K562 (cell line): ENCODE measurements at regions not wholly inside any gene's neighbourhood (a gene's known extent, or its start where the extent isn't known, plus 50 kb on each side); places are given as distances from the start of the nearest gene placed in this dataset.

Experiments
- ATAC-seq: fragments of 200-7000 bp; cut with Tn5 transposase; 3 replicates; pipeline ENCODE4 v1.9.1; 2020; ENCODE audit warnings: moderate library complexity
- BruUV-seq: library from RNA; stranded (reverse); fragments of 400-500 nt; replicated peaks from 2 replicates; lab custom pipeline; 2021; lab: Mats Ljungman, UMichigan
- CTCF ChIA-PET: fragments of 300-600 bp; formaldehyde crosslinking; extraction: SDS; loops from one replicate; lab custom pipeline; 2021; ENCODE audit warnings: low intra/inter-chr PET ratio; lab: Yijun Ruan, JAX
- POLR2A ChIA-PET: fragments of 300-600, 350-650 bp; sonication (Branson Sonifier 250); formaldehyde crosslinking; extraction: SDS; loops from one replicate; lab custom pipeline; 2021; ENCODE audit warnings: antibody characterized with exemption, inconsistent platforms; lab: Yijun Ruan, JAX
- DNase-seq, 4 experiments: peaks; one replicate each; pipeline versions ENCODE4 v3.0.0 to v3.0.0-alpha.2; 2011 to 2018; ENCODE audit warnings: low spot score in 3 of 4, mixed read lengths in 3 of 4; ENCODE audit errors: extremely low read depth in 1 of 4
- FAIRE-seq: peaks from 2 replicates; lab custom pipeline; 2011; peaks lifted over from hg19 to GRCh38; lab: Jason Lieb, UNC
- H2AFZ ChIP-seq: 2 replicates; pipeline ENCODE4 v1.6.0; 2011; ENCODE audit warnings: low read depth, low read length, control low read depth, inconsistent platforms
- H3K27ac ChIP-seq: fragments of 200-600 bp; 3 replicates; pipeline ENCODE4 v1.8.0; 2011; ENCODE audit warnings: low read depth, mild to moderate bottlenecking, control low read depth, inconsistent platforms, low read length, moderate library complexity, mixed read lengths; ENCODE audit errors: extremely low read depth
- H3K27me3 ChIP-seq, 2 experiments: fragments of 300-600 bp in 1 of 2; 2 replicates in 1 of 2; 3 replicates in 1 of 2; pipeline versions ENCODE4 v1.6.0 to v1.8.0; 2011; ENCODE audit warnings: inconsistent platforms in 2 of 2, low read length in 2 of 2, mild to moderate bottlenecking in 1 of 2, mixed read lengths in 1 of 2, moderate library complexity in 1 of 2; ENCODE audit not compliant: control insufficient read depth in 2 of 2, insufficient read depth in 2 of 2
- H3K36me3 ChIP-seq: fragments of 300-600 bp; 3 replicates; pipeline ENCODE4 v1.8.0; 2011; ENCODE audit warnings: mild to moderate bottlenecking, low read length, inconsistent platforms; ENCODE audit not compliant: control insufficient read depth, insufficient read depth
- H3K4me1 ChIP-seq, 2 experiments: fragments of 200-600 bp in 1 of 2; replicated peaks in 1 of 2; 2 replicates in 1 of 2; 3 replicates in 1 of 2; pipeline versions ENCODE4 v1.5.1 to v1.8.0; 2011; ENCODE audit warnings: inconsistent platforms in 2 of 2, low read length in 2 of 2, mild to moderate bottlenecking in 1 of 2, mixed read lengths in 1 of 2, moderate library complexity in 1 of 2; ENCODE audit not compliant: control insufficient read depth in 2 of 2, insufficient read depth in 2 of 2
- H3K4me2 ChIP-seq: 2 replicates; pipeline ENCODE4 v1.6.1; 2011; ENCODE audit warnings: low read length, control low read depth, inconsistent platforms, mixed read lengths; ENCODE audit not compliant: insufficient read depth
- H3K4me3 ChIP-seq: fragments of 200-600 bp; sonication (generic), shearing (Covaris generic); 2 replicates; pipeline ENCODE4 v1.5.1; 2016; ENCODE audit warnings: control low read depth, inconsistent platforms
- H3K79me2 ChIP-seq: fragments of 200-600 bp; 3 replicates; pipeline ENCODE4 v1.8.0; 2011; ENCODE audit warnings: low read length, inconsistent platforms; ENCODE audit not compliant: control insufficient read depth, insufficient read depth
- H3K9ac ChIP-seq, 2 experiments: 2 replicates each; pipeline versions ENCODE4 v1.6.0 to v1.6.1; 2011; ENCODE audit warnings: low read depth in 2 of 2, low read length in 2 of 2, control low read depth in 1 of 2, inconsistent platforms in 1 of 2, mild to moderate bottlenecking in 1 of 2, mixed read lengths in 1 of 2; ENCODE audit not compliant: insufficient read depth in 1 of 2
- H3K9me1 ChIP-seq: one replicate; pipeline ENCODE4 v1.6.0; 2011; ENCODE audit warnings: inconsistent platforms, mild to moderate bottlenecking, low read length, moderate library complexity; ENCODE audit not compliant: control insufficient read depth, insufficient read depth
- H3K9me3 ChIP-seq: replicated peaks from 2 replicates; pipeline ENCODE4 v1.5.1; 2011; ENCODE audit warnings: low read depth, low read length, inconsistent platforms; ENCODE audit not compliant: control insufficient read depth, insufficient read depth
- H4K20me1 ChIP-seq: replicated peaks from 2 replicates; pipeline ENCODE4 v1.6.1; 2011; ENCODE audit warnings: low read length, inconsistent platforms, mixed read lengths; ENCODE audit not compliant: control insufficient read depth, insufficient read depth
- ASH1L ChIP-seq: fragments of 450-650 bp; IDR thresholded peaks from 2 replicates; pipeline ENCODE4 v1.6.1; 2018; ENCODE audit warnings: borderline replicate concordance, mild to moderate bottlenecking, low read depth; ENCODE audit not compliant: partially characterized antibody
- CHCHD3 ChIP-seq: fragments of 250-450 bp; sonication (Bioruptor Pico); IDR thresholded peaks from 2 replicates; pipeline ENCODE4 v2.1.2; 2022; ENCODE audit warnings: mild to moderate bottlenecking
- CHD4 ChIP-seq: fragments of 200-600 bp; sonication (generic); IDR thresholded peaks from 3 replicates; pipeline ENCODE4 v1.6.1; 2012; ENCODE audit warnings: low read depth, mild to moderate bottlenecking, mixed read lengths, low read length, inconsistent platforms; ENCODE audit not compliant: insufficient read depth, insufficient replicate concordance, poor library complexity, severe bottlenecking
- E2F8 ChIP-seq: fragments of 450-650 bp; IDR thresholded peaks from 2 replicates; pipeline ENCODE4 v1.7.1; 2018; ENCODE audit warnings: mild to moderate bottlenecking, low read depth; ENCODE audit not compliant: partially characterized antibody
- ELF1 ChIP-seq: fragments of 200-800 bp; sonication (Bioruptor generic); IDR thresholded peaks from 2 replicates; pipeline ENCODE4 v1.6.1; 2016; ENCODE audit warnings: missing genetic modification characterization, missing compliant biosample characterization
- ELK3 ChIP-seq: fragments of 450-650 bp; formaldehyde crosslinking; IDR thresholded peaks from 2 replicates; pipeline ENCODE4 v1.4.0; 2020; ENCODE audit warnings: mild to moderate bottlenecking
- FOXO4 ChIP-seq: fragments of 450-650 bp; formaldehyde crosslinking; IDR thresholded peaks from 2 replicates; pipeline ENCODE4 v1.4.0; 2020; ENCODE audit warnings: mild to moderate bottlenecking, moderate library complexity
- HMG20B ChIP-seq: fragments of 250-450 bp; sonication (Bioruptor Pico); IDR thresholded peaks from 2 replicates; pipeline ENCODE4 v1.5.0; 2021; ENCODE audit warnings: mild to moderate bottlenecking
- MAFG ChIP-seq: fragments of 450-650 bp; conservative IDR thresholded peaks from 2 replicates; pipeline ENCODE4 v1.6.1; 2016; ENCODE audit warnings: missing genetic modification characterization, missing compliant biosample characterization
- NFE2 ChIP-seq: IDR thresholded peaks from 2 replicates; pipeline ENCODE4 v1.6.1; 2014; ENCODE audit warnings: antibody characterized with exemption, low read depth
- NONO ChIP-seq, 2 experiments: fragments of 200-400 bp in 1 of 2; fragments of 450-650 bp in 1 of 2; formaldehyde crosslinking in 1 of 2; IDR thresholded peaks; 2 replicates each; pipeline ENCODE4 v1.6.1; 2017; ENCODE audit warnings: low read depth in 2 of 2, mild to moderate bottlenecking in 2 of 2, moderate library complexity in 2 of 2, low read length in 1 of 2
- NR4A1 ChIP-seq, 2 experiments: fragments of 250-450 bp in 1 of 2; fragments of 450-650 bp in 1 of 2; sonication (Bioruptor Pico) in 1 of 2; IDR thresholded peaks; 2 replicates each; pipeline versions ENCODE4 v1.4.0 to v1.6.1; 2016 to 2020; ENCODE audit warnings: mild to moderate bottlenecking in 2 of 2, missing compliant biosample characterization in 1 of 2, missing genetic modification characterization in 1 of 2, moderate library complexity in 1 of 2
- SRSF1 ChIP-seq: fragments of 200-400 bp; formaldehyde crosslinking; IDR thresholded peaks from 2 replicates; pipeline ENCODE4 v1.6.1; 2017; ENCODE audit warnings: mild to moderate bottlenecking, low read depth, low read length, moderate library complexity
- TRIM28 ChIP-seq: fragments of 450-650 bp; IDR thresholded peaks from 2 replicates; pipeline ENCODE4 v1.6.1; 2017
- ZNF316 ChIP-seq: fragments of 450-650 bp; IDR thresholded peaks from 2 replicates; pipeline ENCODE4 v1.6.1; 2016
- whole genome bisulfite sequencing: fragments of 100-300 bp; shearing (Covaris generic); methylation state at CpG from one replicate; pipeline ENCODE4 v1.1.6; 2016; ENCODE audit warnings: low coverage, mixed read lengths; ENCODE audit not compliant: insufficient coverage; ENCODE audit errors: missing lambda C conversion rate; 5-methylcytosine and 5-hydroxymethylcytosine counted together
- in situ Hi-C: fragments of 300-500 bp; cut with MboI; formaldehyde crosslinking; loops from 4 replicates; pipeline ENCODE4 v1.15.0; 2018; ENCODE audit warnings: inconsistent platforms, mixed read lengths
- intact Hi-C: fragments of 100-400 bp; cut with micrococcal nuclease; formaldehyde crosslinking; loops from 2 replicates; pipeline ENCODE4 v1.14.2; 2022

- no peak for TF ChIP-seq ELK3 (CRISPR knock-in tag)
- no peak for TF ChIP-seq TRIM28
- TF ChIP-seq SRSF1 = no peak
- no peak for TF ChIP-seq HMG20B (CRISPR knock-in tag)
These were observed 53.8 kb upstream of the CCDC28A start (continued) for GRCh38 chr6:138719744-138720143.

DNA sequence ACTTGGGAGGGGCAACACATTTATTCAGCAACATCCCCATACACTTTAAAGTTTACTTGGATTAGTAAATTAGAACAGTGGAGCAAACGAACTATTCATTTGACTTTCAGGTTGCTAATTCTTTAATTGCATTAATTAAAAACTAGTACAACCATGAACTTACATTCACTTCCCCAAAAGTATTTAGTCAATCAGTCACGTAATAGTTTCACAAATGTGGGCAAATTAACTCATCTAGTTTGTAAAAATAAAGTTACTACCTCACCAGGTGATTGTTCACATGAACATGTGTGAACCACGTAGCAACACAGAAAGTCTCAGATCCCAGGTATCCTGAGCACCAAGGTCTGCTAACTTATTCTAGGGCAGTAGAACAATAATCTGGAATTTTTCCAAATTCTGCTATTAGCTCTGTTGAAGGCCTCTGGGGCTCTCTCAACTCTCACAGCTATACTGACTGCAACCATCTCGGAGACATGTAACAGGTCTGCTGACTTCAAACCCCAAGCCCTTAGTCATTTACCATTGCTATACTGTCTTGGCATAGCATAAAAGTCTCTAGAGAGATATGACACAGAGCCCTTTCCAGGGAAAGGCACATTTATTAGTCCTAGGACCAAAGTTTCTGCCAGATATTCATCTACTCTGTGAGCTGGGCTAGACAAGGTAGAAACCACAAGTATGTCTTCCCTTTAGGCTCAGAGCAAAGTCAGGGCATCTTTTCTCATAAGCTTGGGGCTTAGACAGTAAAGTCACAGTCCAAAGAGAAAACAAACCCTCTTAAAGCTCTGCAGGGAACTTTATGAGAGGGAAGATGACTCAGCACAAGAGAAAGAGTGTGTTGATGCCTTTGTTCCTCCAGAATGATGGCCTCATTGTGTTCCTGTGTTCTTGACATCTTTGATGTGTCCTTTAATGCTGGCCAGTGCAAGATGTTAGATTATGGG, 50.9 kb upstream of the CCDC28A start:
- Histone ChIP-seq H3K9me3 (no peaks in the 10 kb centered on the region), H3K36me3 (no peaks in the 10 kb centered on the region), H2AFZ (no peak overlapping the region), H3K27me3 (peaks cover 0 to 11% of the 10 kb centered on the region in 2 experiments; a peak in 2 of 5 replicates), H3K27ac (no peak overlapping the region), H3K4me2 (no peak overlapping the region), H3K4me3 (no peak overlapping the region), H4K20me1 (no peaks in the 10 kb centered on the region), H3K9me1 (no peaks in the 10 kb centered on the region), H3K79me2 (no peaks in the 10 kb centered on the region), H3K9ac (no peak overlapping the region), H3K4me1 (no peaks in the 10 kb centered on the region)
- WGBS = 0% methylated on average over 4 of the region's 4 CpGs
- in situ Hi-C loops = no loop called here
- no TSS peak for BruUV-seq
- FAIRE-seq (no peak), ATAC-seq (no peak), DNase-seq (peak in 1 of 4 experiments; percentile 5)
- POLR2A ChIA-PET = interaction anchor here (0.6 to 0.7 kb wide), 2 partner anchors 43 to 585 kb away, joined by 3 read pairs; no protein-coding TSS in a partner anchor
- CTCF ChIA-PET = no interaction called here
- intact Hi-C loops = no loop called here
- no peak for TF ChIP-seq FOXO4 (CRISPR knock-in tag)
- no peak for TF ChIP-seq ASH1L
- no peak for TF ChIP-seq CHD4
- no peak for TF ChIP-seq ELF1
- no peak for TF ChIP-seq NR4A1 (CRISPR knock-in tag; IDR thresholded peaks at IDR 0.05)
- TF ChIP-seq NR4A1 (tag; IDR thresholded peaks at IDR 0.05) = no peak
- TF ChIP-seq NONO (IDR thresholded peaks at IDR 0.05; ENCODE audit: low read depth in 2 of 2, low read length in 1 of 2) = no peak
- no peak for TF ChIP-seq CHCHD3 (CRISPR knock-in tag)
- TF ChIP-seq ZNF316 = peak; percentile 71
- TF ChIP-seq NFE2 = peak; percentile 76
- TF ChIP-seq E2F8 = no peak
- peak; percentile 78 for TF ChIP-seq MAFG
